WTC11 (cell line): ENCODE measurements at regions not wholly inside any gene's neighbourhood (a gene's known extent, or its start where the extent isn't known, plus 50 kb on each side); places are given as distances from the start of the nearest gene placed in this dataset.

Source experiments
- AR ChIP-seq: fragments of 250-450 bp; sonication (Bioruptor Pico); IDR thresholded peaks from 2 replicates; pipeline ENCODE4 v1.9.0; 2021; ENCODE audit warnings: mild to moderate bottlenecking
- CBFB ChIP-seq: sonication (generic); formaldehyde crosslinking; IDR thresholded peaks from 2 replicates; pipeline ENCODE4 v1.8.1; 2022; ENCODE audit warnings: mild to moderate bottlenecking, low read depth, missing genetic modification reagents
- CREB1 ChIP-seq: sonication (generic); formaldehyde crosslinking; IDR thresholded peaks from 2 replicates; pipeline ENCODE4 v1.8.0; 2023; ENCODE audit warnings: mild to moderate bottlenecking, missing genetic modification reagents
- CTCF ChIP-seq: fragments of 200-600 bp; IDR thresholded peaks from 2 replicates; pipeline ENCODE4 v1.8.0; 2022; ENCODE audit warnings: antibody characterized with exemption
- FOXP1 ChIP-seq: sonication (generic); formaldehyde crosslinking; IDR thresholded peaks from 2 replicates; pipeline ENCODE4 v1.8.0; 2022; ENCODE audit warnings: missing genetic modification reagents, mild to moderate bottlenecking, moderate library complexity, borderline replicate concordance
- JAZF1 ChIP-seq: fragments of 250-450 bp; sonication (Bioruptor Pico); IDR thresholded peaks from 2 replicates; pipeline ENCODE4 v1.9.0; 2021; ENCODE audit warnings: moderate library complexity, mild to moderate bottlenecking, inconsistent platforms
- JUN ChIP-seq: sonication (generic); formaldehyde crosslinking; IDR thresholded peaks from 2 replicates; pipeline ENCODE4 v1.8.0; 2023; ENCODE audit warnings: mild to moderate bottlenecking, missing genetic modification reagents
- MXD4 ChIP-seq: fragments of 250-450 bp; sonication (Bioruptor Pico); IDR thresholded peaks from 2 replicates; pipeline ENCODE4 v1.8.0; 2021; ENCODE audit warnings: mild to moderate bottlenecking, moderate library complexity, borderline replicate concordance
- PRDM15 ChIP-seq: sonication (generic); formaldehyde crosslinking; IDR thresholded peaks from 2 replicates; pipeline ENCODE4 v1.8.0; 2022; ENCODE audit warnings: missing genetic modification reagents
- RELA ChIP-seq: sonication (generic); formaldehyde crosslinking; IDR thresholded peaks from 2 replicates; pipeline ENCODE4 v1.8.1; 2022; ENCODE audit warnings: missing genetic modification reagents, mild to moderate bottlenecking, borderline replicate concordance
- TEAD4 ChIP-seq: sonication (generic); formaldehyde crosslinking; IDR thresholded peaks from 2 replicates; pipeline ENCODE4 v1.8.0; 2022; ENCODE audit warnings: mild to moderate bottlenecking, missing genetic modification reagents
- ZBTB43 ChIP-seq: sonication (generic); formaldehyde crosslinking; IDR thresholded peaks from 2 replicates; pipeline ENCODE4 v1.8.1; 2023; ENCODE audit warnings: mild to moderate bottlenecking, missing genetic modification reagents
- TF ChIP-seq, protein P1 (sequence below): sonication (generic); formaldehyde crosslinking; conservative IDR thresholded peaks from 2 replicates; pipeline ENCODE4 v1.8.1; 2023; ENCODE audit warnings: mild to moderate bottlenecking, low read depth, missing genetic modification reagents, moderate library complexity
- TF ChIP-seq, protein P2 (sequence below): fragments of 250-450 bp; sonication (Bioruptor Pico); IDR thresholded peaks from 2 replicates; pipeline ENCODE4 v1.8.0; 2021; ENCODE audit warnings: mild to moderate bottlenecking

DNA sequence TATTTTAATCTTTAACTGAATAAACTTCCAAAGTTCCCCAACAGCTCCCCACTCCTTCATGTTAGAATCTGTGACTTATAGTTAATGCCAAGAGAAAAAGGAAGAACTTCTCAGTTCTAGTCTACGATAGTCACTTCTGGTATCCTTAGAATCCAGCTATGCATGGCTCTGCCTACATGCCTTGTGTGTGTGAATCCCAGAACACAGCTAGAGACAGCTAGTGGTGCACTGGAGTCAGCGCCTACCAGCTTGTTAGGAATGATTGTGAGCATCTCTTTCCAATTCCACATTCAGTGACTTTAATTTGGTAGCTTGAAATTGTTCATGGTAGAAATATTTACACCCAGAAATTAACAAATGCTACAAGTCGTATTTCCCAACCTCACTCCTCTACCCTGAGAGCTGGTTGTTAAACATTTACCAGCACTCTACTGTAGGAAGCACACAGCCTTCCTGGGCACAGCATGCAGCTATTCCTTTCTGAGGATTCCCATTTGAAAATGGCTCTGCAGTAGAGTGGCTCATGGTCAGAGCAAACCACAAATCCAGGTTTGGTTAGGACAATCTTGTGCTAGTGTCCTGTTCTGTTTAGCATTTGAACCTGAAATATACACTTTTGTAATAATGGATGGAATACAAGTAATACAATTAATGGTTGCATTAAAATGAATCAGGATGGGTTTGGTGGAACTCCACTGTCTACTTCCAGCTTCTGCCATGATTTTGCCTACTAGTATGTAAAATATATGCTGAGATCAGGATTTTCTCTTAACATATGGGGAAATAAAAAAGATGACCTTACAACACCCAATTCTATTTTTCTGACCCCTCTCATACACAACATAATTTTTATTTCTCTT, 371.0 kb upstream of the GBE1 start:
- TF ChIP-seq TEAD4, result no peak
- TF ChIP-seq CTCF, result no peak
- TF ChIP-seq JAZF1 (CRISPR knock-in tag), result no peak
- TF ChIP-seq, protein P1, sequence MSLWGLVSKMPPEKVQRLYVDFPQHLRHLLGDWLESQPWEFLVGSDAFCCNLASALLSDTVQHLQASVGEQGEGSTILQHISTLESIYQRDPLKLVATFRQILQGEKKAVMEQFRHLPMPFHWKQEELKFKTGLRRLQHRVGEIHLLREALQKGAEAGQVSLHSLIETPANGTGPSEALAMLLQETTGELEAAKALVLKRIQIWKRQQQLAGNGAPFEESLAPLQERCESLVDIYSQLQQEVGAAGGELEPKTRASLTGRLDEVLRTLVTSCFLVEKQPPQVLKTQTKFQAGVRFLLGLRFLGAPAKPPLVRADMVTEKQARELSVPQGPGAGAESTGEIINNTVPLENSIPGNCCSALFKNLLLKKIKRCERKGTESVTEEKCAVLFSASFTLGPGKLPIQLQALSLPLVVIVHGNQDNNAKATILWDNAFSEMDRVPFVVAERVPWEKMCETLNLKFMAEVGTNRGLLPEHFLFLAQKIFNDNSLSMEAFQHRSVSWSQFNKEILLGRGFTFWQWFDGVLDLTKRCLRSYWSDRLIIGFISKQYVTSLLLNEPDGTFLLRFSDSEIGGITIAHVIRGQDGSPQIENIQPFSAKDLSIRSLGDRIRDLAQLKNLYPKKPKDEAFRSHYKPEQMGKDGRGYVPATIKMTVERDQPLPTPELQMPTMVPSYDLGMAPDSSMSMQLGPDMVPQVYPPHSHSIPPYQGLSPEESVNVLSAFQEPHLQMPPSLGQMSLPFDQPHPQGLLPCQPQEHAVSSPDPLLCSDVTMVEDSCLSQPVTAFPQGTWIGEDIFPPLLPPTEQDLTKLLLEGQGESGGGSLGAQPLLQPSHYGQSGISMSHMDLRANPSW (CRISPR knock-in tag), result no peak
- no peak for TF ChIP-seq AR
- no peak for TF ChIP-seq FOXP1 (CRISPR knock-in tag)
- TF ChIP-seq PRDM15 (CRISPR knock-in tag), result no peak
- no peak for TF ChIP-seq MXD4 (CRISPR knock-in tag)
- no peak for TF ChIP-seq CREB1 (CRISPR knock-in tag)
- no peak for TF ChIP-seq RELA (CRISPR knock-in tag)
- TF ChIP-seq JUN (CRISPR knock-in tag), result no peak
- TF ChIP-seq, protein P2, sequence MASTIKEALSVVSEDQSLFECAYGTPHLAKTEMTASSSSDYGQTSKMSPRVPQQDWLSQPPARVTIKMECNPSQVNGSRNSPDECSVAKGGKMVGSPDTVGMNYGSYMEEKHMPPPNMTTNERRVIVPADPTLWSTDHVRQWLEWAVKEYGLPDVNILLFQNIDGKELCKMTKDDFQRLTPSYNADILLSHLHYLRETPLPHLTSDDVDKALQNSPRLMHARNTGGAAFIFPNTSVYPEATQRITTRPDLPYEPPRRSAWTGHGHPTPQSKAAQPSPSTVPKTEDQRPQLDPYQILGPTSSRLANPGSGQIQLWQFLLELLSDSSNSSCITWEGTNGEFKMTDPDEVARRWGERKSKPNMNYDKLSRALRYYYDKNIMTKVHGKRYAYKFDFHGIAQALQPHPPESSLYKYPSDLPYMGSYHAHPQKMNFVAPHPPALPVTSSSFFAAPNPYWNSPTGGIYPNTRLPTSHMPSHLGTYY (CRISPR knock-in tag), result no peak
- no peak for TF ChIP-seq CBFB (CRISPR knock-in tag)
- TF ChIP-seq ZBTB43 (CRISPR knock-in tag), result no peak
